Nephron (organoid): ENCODE measurements at regions not wholly inside any gene's neighbourhood (a gene's known extent, or its start where the extent isn't known, plus 50 kb on each side); places are given as distances from the start of the nearest gene placed in this dataset.

Source experiments
- H3K27ac Mint-ChIP-seq, 3 experiments: 2 replicates each; pipeline ENCODE4 v1.8.0; 2020; ENCODE audit warnings: mixed read lengths in 3 of 3, mild to moderate bottlenecking in 2 of 3, moderate library complexity in 1 of 3
- H3K27me3 Mint-ChIP-seq: 2 replicates; pipeline ENCODE4 v1.8.0; 2021; ENCODE audit warnings: low read depth, mild to moderate bottlenecking, moderate library complexity, mixed read lengths
- H3K36me3 Mint-ChIP-seq: 2 replicates; pipeline ENCODE4 v1.8.0; 2020; ENCODE audit warnings: low read depth, mixed read lengths
- H3K4me1 Mint-ChIP-seq: 2 replicates; pipeline ENCODE4 v1.8.0; 2020; ENCODE audit warnings: mixed read lengths
- H3K4me3 Mint-ChIP-seq, 3 experiments: 2 replicates each; pipeline ENCODE4 v1.8.0; 2020; ENCODE audit warnings: mild to moderate bottlenecking in 3 of 3, mixed read lengths in 3 of 3, moderate library complexity in 2 of 3
- H3K9me3 Mint-ChIP-seq: 2 replicates; pipeline ENCODE4 v1.8.0; 2020; ENCODE audit warnings: mixed read lengths
- TF ChIP-seq, protein P1 (sequence below), 3 experiments: fragments of 200-600 bp; sonication (generic); IDR thresholded peaks; one replicate each; pipeline ENCODE4 v1.5.0; 2021; ENCODE audit warnings: antibody characterized with exemption in 3 of 3; ENCODE audit not compliant: unreplicated experiment in 3 of 3

DNA sequence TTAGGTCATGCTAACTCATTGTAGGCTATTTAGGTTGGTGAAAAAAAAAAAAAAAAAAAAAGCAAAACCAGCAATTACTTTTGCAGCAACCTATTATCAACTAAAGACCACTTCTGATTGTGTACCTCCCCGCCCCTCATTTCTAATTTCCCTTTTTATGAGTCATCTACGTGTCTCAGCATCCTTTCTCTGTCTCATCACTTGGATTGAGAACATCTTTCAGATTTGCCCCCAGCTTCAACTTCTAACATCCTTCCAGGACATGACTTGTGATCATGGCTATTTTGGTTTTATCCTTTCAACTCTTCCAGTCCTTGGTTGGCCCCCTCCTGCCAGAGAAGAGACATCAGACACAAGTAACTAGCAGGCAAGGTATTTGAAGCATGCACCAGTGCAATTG lies 156.7 kb upstream of the CCN2 start:
- peaks cover 38% of the 10 kb centered on the region for H3K9me3 Mint-ChIP-seq
- TF ChIP-seq, protein P1, sequence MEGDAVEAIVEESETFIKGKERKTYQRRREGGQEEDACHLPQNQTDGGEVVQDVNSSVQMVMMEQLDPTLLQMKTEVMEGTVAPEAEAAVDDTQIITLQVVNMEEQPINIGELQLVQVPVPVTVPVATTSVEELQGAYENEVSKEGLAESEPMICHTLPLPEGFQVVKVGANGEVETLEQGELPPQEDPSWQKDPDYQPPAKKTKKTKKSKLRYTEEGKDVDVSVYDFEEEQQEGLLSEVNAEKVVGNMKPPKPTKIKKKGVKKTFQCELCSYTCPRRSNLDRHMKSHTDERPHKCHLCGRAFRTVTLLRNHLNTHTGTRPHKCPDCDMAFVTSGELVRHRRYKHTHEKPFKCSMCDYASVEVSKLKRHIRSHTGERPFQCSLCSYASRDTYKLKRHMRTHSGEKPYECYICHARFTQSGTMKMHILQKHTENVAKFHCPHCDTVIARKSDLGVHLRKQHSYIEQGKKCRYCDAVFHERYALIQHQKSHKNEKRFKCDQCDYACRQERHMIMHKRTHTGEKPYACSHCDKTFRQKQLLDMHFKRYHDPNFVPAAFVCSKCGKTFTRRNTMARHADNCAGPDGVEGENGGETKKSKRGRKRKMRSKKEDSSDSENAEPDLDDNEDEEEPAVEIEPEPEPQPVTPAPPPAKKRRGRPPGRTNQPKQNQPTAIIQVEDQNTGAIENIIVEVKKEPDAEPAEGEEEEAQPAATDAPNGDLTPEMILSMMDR (IDR thresholded peaks at IDR 0.05; ENCODE audit: unreplicated experiment in 3 of 3) = no peak
- no peak overlapping the region for H3K27ac Mint-ChIP-seq
- no peaks in the 10 kb centered on the region for H3K27me3 Mint-ChIP-seq
- H3K36me3 Mint-ChIP-seq = peaks cover 8% of the 10 kb centered on the region
- no peak overlapping the region for H3K4me3 Mint-ChIP-seq
- no peaks in the 10 kb centered on the region for H3K4me1 Mint-ChIP-seq

DNA sequence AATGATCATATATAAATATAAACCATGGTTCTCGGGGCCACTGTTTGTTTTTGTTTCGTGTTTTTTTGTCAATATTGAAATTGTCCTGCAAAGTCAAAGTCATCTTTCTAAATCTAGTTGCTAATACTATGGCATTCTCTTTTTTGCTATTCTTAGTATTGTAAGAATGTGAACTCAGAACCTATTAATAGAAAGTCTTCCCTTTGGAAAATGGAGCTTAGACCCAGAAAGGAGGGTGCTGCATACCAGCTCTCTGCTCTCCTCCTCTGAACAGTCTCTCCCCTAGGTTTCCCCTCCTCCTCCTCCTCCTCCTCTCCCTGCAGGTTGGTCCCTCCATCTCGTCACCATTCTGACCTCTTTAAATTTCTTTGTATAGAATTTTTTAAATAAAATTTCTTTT lies 150.4 kb upstream of the CCN2 start:
- peaks cover 13% of the 10 kb centered on the region for H3K4me1 Mint-ChIP-seq
- TF ChIP-seq, protein P1 (IDR thresholded peaks at IDR 0.05; ENCODE audit: unreplicated experiment in 3 of 3) = no peak
- peaks cover 7% of the 10 kb centered on the region for H3K9me3 Mint-ChIP-seq
- H3K4me3 Mint-ChIP-seq = no peak overlapping the region
- no peaks in the 10 kb centered on the region for H3K27me3 Mint-ChIP-seq
- no peaks in the 10 kb centered on the region for H3K36me3 Mint-ChIP-seq
- H3K27ac Mint-ChIP-seq = no peak overlapping the region

DNA sequence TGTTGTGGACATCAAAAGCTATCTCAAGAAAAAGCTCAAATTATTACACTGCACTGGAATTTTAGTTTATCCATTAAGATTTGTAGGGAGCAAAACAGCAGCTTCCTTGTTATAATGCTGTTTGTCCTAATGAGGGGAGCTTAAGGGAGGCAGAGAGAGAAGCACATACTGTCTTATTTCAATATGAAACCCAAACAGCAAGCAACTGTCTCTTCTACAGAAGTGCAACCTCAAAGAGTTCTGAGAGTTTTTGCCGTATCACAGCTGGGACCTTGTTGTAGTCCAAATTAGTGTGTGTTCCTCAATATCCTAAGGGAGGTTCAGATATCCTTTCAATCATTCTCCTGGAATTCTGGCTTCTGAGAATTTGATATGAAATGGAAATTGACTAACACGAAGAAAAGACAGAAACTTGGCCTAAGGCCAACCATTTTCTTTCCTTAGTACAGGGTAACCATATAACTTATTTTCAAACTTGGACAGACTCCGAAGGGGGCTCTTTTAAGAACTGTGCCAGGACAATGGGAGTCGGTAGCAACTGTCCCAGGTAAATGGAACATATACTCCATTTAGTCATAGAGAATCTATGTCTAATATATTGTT lies 149.3 kb upstream of the CCN2 start:
- Mint-ChIP-seq H3K36me3 (no peaks in the 10 kb centered on the region), H3K4me3 (no peak overlapping the region), H3K4me1 (peaks cover 13% of the 10 kb centered on the region)

DNA sequence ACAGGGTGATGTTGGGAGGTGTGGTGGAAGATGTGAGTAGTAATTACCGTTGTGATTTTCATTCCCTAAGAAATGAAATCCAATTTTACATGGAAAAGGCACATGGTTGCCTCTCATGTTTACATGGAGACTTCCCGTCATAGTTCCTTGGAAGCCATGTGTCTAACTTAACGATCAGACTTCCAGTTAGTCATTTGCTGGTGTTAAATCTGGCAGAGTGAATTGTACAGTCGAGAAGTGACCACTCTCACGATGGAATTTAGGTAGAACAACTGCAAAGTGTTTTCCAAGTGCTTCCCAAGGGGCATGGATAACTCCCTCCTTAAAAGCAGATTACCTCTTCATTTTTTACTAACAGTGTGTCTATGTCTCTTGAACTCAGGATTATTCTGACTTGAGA lies 145.8 kb upstream of the CCN2 start:
- Mint-ChIP-seq H3K27me3 (no peaks in the 10 kb centered on the region), H3K36me3 (no peaks in the 10 kb centered on the region), H3K4me3 (no peak overlapping the region), H3K27ac (no peak overlapping the region), H3K4me1 (peaks cover 13% of the 10 kb centered on the region), H3K9me3 (peaks cover 9% of the 10 kb centered on the region)
- TF ChIP-seq, protein P1 (IDR thresholded peaks at IDR 0.05; ENCODE audit: unreplicated experiment in 3 of 3) = no peak

More for the DNA sequence above, 149.3 kb upstream of the CCN2 start:
- Mint-ChIP-seq H3K9me3 (peaks cover 10% of the 10 kb centered on the region), H3K27me3 (no peaks in the 10 kb centered on the region), H3K27ac (peak overlapping the region in 2 of 3 experiments; percentile 19 to 37)
- TF ChIP-seq, protein P1 (IDR thresholded peaks at IDR 0.05; ENCODE audit: unreplicated experiment in 3 of 3) = no peak

DNA sequence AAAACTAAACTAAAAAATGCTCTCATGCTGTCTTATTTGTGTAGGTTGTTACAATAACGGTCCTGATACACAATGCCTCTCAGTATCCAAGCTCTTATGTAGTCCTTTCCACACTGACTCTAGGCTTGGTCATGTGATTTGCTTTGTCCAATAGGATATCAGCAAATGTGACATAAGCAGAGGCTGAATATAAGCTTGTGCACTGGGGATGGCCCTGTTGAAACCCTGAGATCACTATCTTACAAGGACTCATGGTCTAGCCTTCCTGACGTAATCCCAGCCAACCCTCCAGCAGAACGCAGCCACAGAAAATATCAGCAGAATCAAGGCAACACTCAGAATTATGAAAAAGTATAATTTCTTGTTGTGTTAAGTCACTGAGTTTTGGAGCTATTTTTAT lies 145.1 kb upstream of the CCN2 start:
- H3K36me3 Mint-ChIP-seq = no peaks in the 10 kb centered on the region
- no peak overlapping the region for H3K4me3 Mint-ChIP-seq
- peaks cover 15% of the 10 kb centered on the region for H3K9me3 Mint-ChIP-seq
- H3K27ac Mint-ChIP-seq = no peak overlapping the region
- peaks cover 13% of the 10 kb centered on the region for H3K4me1 Mint-ChIP-seq
- H3K27me3 Mint-ChIP-seq = no peaks in the 10 kb centered on the region
- TF ChIP-seq, protein P1 (IDR thresholded peaks at IDR 0.05; ENCODE audit: unreplicated experiment in 3 of 3) = no peak

DNA sequence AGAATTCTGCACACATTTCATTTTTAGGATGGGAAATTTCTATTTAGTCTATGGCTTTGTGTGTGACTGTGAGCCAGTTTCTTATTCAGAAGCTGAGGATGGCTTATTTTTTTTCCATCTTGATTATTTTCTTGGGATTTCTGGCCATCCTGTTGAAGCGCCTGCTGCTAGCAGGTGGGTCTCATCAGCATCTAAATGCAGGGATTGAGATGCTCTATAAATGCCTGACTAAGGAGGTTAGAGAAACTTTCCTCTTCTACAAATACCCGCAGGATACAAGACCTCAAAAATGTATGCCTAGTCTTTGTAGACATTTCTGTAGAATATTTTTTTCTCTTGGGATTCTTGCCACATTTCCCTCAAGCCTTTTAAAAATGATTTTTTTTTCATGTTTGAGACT lies 138.0 kb upstream of the CCN2 start:
- peaks cover 21% of the 10 kb centered on the region for H3K9me3 Mint-ChIP-seq
- no peaks in the 10 kb centered on the region for H3K36me3 Mint-ChIP-seq
- TF ChIP-seq, protein P1 (IDR thresholded peaks at IDR 0.05; ENCODE audit: unreplicated experiment in 3 of 3) = no peak
- no peak overlapping the region for H3K4me3 Mint-ChIP-seq
- H3K4me1 Mint-ChIP-seq = peaks cover 47% of the 10 kb centered on the region
- H3K27ac Mint-ChIP-seq = peak overlapping the region in 2 of 3 experiments; percentile 52 to 72
- H3K27me3 Mint-ChIP-seq = no peaks in the 10 kb centered on the region
